NCI-H1436 treated with DMSO at 0.1 percent for 48 hours (cell line): ENCODE measurements at regions not wholly inside any gene's neighbourhood (a gene's known extent, or its start where the extent isn't known, plus 50 kb on each side); places are given as distances from the start of the nearest gene placed in this dataset.
A peak's percentile ranks its signal among the peaks of the same experiment; 100 is the strongest.

ENCODE experiments used
- DNase-seq: peaks from one replicate; lab custom pipeline; 2025; lab: John Stamatoyannopoulos, UW

DNA sequence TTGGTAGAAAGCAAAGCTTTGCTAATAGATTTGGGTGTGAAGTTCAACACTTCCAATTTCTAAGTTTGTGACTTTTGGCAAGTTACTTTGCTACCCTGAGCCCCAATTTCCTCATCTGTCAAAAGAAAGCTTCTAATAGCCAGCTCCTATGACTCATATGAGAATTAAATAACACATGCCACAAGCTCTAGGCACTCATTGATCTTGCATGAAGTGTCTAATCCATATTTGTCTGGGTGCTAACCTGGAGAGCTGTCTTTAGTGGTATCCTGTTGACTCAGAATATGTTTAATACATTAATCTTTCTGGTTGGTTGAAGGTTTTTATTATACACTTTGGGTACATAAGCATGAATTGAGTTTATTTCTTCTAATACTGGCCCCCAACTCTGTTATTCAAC lies 188.8 kb downstream of the POSTN start:
- no peak for DNase-seq

- DNase-seq, result no peak
Observed at GRCh38 chr13:37407156-37407555, 191.4 kb downstream of the POSTN start.

GRCh38 chr13:37406031-37406430 lies 192.5 kb downstream of the POSTN start:
- no peak for DNase-seq

DNA sequence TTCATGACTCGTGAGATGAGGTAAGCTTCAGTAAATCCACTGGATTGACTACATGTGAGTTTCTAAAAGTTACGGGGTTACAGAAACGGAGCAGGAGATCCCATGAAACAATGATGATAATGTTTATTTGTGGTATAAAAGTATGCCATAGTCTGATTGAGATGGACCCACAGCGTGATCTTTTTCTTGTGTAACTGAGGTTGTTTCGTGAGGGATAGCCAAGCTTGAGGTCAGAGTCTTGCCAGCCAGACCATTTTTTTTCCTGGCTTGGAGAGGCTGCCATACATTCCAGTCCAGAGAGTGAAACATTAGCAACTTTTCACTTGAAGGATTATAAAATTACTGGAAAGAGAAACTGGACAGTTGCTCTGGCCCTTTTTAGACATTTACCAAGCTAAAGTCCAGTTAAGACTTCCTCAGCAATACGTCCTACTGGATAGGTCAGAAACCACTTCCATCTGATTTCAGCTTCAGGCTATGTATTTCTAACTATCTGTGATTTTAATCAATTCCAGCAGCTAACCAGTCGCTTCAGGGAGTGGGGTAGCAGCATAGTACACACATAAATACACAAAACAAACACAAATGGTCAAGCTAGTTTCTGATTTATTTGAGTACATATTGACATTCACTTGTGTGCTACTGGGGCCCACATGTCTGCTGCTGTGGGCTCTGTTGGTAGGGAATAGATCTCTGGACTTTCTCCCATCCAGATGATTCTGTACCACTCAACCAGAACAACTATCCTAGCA lies 194.6 kb downstream of the POSTN start:
- no peak for DNase-seq

- no peak for DNase-seq
Observed at GRCh38 chr13:37401721-37402120, 196.8 kb downstream of the POSTN start.

- DNase-seq, result no peak
Observed at GRCh38 chr13:37397535-37397934, 201.0 kb downstream of the POSTN start.

DNA sequence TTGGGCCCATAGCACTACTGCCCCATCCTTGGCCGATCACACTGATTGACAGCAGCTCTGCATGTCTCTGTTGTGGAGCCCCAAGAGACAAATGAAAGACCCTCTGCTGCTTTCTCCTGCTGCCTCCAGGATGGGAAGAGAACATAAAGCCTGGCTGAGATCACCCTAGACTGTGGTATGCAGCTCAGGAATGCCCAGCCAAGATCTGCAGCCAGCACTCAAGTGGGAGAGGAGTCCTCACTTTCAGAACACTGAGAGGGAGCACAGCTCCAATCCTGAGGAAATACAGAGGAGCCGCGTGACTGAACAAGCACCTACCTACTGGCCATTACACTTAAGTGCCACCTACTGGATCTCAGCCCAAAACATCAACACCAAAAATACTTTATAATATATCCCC lies 203.0 kb downstream of the POSTN start:
- DNase-seq, result no peak

DNA sequence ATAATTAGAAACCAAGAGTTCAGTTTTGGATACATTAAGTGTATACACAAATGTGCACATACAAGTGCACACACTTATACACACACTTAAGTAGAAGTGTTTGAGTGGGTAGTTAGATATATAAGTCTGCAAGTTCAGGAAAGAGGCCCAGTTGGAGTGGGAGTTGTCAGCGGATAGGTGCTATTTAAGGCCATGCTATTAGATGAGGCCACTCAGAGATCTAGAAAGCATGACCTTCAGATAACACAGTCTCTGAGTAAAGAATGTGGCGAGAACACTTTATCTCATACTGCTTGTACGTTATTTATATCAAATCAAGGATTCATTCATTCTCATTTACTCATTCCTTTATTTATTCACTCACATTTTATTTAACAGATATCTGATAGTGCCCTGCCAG lies 206.2 kb downstream of the POSTN start:
- no peak for DNase-seq

DNA sequence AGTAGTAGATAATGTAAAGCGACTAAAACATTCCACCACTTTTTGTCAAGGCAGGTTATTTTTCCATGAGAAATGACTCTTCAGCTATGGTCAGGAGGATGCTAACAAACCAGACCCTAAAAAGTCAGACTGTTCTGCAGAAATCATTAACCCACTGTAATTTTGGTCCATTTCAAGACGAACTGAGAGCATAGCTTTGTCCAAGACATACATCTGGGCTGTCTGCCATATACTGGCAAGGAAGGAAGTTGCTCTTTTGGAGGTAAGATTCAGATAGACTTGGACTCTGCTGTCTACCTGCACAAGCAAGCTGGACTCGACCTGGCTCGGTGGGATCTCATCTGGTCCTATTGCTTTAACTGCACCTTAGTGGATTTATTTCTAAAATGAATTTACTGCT lies 207.8 kb downstream of the POSTN start:
- DNase-seq, result no peak

GRCh38 chr13:37385956-37386670 lies 212.5 kb downstream of the POSTN start:
- DNase-seq, result no peak

DNA sequence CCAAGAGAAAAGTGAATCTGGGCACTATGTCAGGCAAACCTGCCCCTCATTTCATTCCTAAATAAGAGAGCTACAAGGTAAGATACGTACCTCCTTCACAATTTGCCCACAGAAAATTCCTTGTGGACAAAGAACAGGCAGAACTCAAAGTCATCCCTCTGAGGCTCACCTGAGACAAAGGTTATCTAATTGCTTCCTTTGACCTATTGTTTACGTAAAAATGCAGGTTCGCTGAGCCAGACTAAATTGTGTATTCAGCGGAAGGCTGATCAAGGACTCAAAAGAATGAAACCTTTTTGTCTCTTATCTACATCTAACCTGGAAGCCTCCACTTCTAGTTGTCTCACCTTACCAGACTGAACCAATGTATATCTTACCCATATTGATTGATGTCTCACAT lies 213.3 kb downstream of the POSTN start:
- no peak for DNase-seq

- peak; percentile 47 for DNase-seq
Observed at GRCh38 chr13:37383856-37384370, 214.7 kb downstream of the POSTN start.

DNA sequence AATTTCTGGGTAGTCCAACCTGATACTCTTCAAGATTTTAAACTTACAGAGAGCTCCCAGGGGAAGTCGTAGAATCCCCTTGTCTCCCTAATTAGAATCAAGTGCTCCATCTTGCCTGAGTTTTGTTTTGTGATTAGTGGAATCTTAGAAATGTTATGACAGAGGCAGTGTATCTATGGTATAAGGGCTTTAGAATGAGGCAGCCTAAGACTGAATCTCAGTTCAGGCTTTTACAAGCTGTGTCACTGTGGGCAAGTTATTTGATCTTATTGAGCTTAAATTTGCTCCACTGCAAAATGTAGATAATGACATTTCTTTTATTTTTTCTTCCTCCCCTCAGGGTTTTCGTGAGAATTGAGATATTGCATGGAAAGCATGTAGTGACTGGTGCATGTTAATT lies 215.5 kb downstream of the POSTN start:
- no peak for DNase-seq

DNA sequence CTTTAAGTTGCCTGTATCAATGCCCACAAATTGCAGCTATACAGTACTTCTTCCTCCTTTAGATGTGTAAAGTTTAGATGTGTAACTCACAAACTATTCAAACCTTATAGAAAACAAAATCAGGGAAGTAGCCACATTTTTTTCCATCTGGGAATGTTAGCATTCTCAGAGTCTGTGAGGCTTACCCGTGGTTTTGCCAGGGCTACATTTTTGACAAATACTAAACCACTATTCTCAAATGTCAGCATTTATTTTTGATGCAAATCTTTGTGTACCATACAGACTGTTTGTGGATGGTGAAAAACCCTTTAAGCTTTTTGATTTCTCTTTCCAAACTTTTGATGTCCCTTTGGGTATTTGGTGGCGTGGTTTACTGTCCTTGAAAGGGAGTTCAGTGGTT lies 216.4 kb downstream of the POSTN start:
- DNase-seq, result no peak

- no peak for DNase-seq
Observed at GRCh38 chr13:37381502-37381901, 217.1 kb downstream of the POSTN start.

- DNase-seq, result no peak
Observed at GRCh38 chr13:37379841-37380240, 218.7 kb downstream of the POSTN start.

DNA sequence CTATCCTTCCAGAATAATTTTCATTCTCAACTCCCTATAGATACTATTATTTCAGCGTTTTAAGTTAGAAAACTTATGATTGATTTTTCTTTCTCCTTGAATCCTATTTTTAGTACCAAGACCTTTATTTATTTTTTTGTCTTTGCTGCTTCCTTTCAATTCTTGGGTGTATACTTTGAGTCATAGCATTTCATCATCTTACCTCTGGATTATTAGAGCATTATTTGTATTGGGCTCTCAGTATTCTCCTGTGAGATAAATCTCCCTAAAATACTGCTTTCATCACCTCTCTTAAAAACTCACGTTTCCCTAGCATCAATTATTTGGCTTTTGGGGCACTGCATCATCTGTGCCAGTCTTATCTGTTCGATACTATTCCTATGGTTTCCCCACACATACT lies 222.8 kb downstream of the POSTN start:
- no peak for DNase-seq

DNA sequence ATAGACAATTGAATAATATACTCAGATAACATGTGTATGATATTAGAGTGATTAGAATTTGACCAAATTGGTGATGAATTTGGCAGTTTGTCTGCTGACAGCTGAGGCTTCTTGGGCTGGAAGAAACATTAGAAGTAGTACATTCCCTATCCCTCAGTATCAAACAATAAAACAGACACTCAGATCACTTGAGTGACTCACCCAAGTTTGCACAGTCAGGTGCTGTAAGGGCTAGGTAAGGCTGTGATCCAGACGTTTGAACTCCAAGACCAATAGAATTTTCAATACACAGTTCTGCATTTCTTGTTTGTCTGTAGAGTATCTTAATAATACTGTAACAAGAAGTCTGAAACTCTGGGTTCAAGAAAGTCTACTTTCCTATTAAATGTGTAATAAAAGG lies 223.5 kb downstream of the POSTN start:
- no peak for DNase-seq

DNA sequence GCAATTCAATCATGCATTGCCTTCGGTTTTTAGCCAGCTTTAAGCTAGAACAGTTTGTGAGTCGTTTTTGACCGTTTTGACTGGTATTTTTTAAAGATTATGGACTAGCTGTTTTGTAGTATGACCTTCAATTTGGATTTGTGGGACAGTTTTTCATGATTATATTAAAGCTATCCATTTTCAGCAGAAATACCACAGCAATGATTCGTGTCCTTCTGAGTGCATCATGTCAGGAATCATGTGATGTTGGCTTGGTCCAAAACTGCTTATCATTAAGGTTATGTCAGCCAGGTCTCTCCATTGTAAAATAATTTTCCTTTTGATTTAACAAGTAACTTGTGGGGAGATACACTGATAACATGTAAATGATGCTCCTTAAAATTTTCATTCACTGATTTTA lies 229.0 kb downstream of the POSTN start:
- DNase-seq, result no peak

GRCh38 chr13:37368501-37368900 lies 230.1 kb downstream of the POSTN start:
- no peak for DNase-seq

- DNase-seq, result no peak
Observed at GRCh38 chr13:37366044-37366770, 232.4 kb downstream of the POSTN start.

- DNase-seq, result no peak
Observed at GRCh38 chr13:37365496-37365895, 233.1 kb downstream of the POSTN start.

DNA sequence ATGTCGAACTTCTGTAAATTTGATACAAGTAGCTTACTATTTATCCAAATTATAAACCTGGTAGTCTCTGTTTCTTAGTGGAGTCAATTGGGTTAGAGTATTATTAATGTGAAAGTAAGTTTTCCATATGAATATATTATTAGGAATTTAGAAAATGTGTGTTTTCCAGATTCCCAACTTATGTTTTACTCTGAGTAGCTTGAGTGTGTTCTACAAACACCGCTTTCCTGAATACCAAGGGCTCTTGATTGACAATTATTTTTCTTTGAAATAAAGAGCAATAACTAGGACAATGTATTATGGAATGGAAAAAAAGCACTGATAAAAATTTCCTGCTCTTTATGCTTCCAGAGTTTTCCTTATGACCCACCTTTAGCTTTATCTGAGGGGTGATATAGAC lies 233.6 kb downstream of the POSTN start:
- DNase-seq, result no peak
